ENCODE measurements at regions not wholly inside any gene's neighbourhood (a gene's known extent, or its start where the extent isn't known, plus 50 kb on each side); places are given as distances from the start of the nearest gene placed in this dataset.

- TF ChIP-seq POLR2A (IDR thresholded peaks at IDR 0.05; ENCODE audit: low read length) (no peak), GATA1 (IDR thresholded peaks at IDR 0.05; ENCODE audit: low read depth, low read length) (no peak)
These were observed 161.1 kb downstream of the EN1 start for GRCh38 chr2:118686346-118686745.
